ENCODE measurements at regions not wholly inside any gene's neighbourhood (a gene's known extent, or its start where the extent isn't known, plus 50 kb on each side); places are given as distances from the start of the nearest gene placed in this dataset.

GRCh38 chr5:56313596-56313995, 80.5 kb upstream of the ANKRD55 start (continued):
- no peak for TF ChIP-seq ZNF230 (CRISPR knock-in tag; IDR thresholded peaks at IDR 0.05)
- no peak for TF ChIP-seq ZNF512B (CRISPR knock-in tag; IDR thresholded peaks at IDR 0.05; ENCODE audit: borderline replicate concordance)

GRCh38 chr5:56313004-56313531, 79.9 kb upstream of the ANKRD55 start:
- H3K4me1 ChIP-seq (ENCODE audit: insufficient read depth, low read length) = peaks cover 40% of the 10 kb centered on the region
- CTCF ChIA-PET (ENCODE audit: low intra/inter-chr PET ratio, low total read pairs) = no interaction called here
- TF ChIP-seq AKNA (CRISPR knock-in tag; IDR thresholded peaks at IDR 0.05; ENCODE audit: borderline replicate concordance) = no peak
- no peak for TF ChIP-seq ESRRA (CRISPR knock-in tag; IDR thresholded peaks at IDR 0.05; ENCODE audit: low read depth)
- no peak for TF ChIP-seq ZNF558 (CRISPR knock-in tag; IDR thresholded peaks at IDR 0.05; ENCODE audit: borderline replicate concordance)
- no peak for TF ChIP-seq EZH2 (conservative IDR thresholded peaks at IDR 0.05; ENCODE audit: low read depth, low read length)
- TF ChIP-seq ZBTB26 (CRISPR knock-in tag; IDR thresholded peaks at IDR 0.05; ENCODE audit: borderline replicate concordance) = no peak
- no peak for TF ChIP-seq BCL3 (CRISPR knock-in tag; IDR thresholded peaks at IDR 0.05)
- no peak for TF ChIP-seq TAF15 (IDR thresholded peaks at IDR 0.05; ENCODE audit: low read depth, low read length, poor library complexity, severe bottlenecking)
- no peak for TF ChIP-seq MBNL3 (CRISPR knock-in tag; conservative IDR thresholded peaks at IDR 0.05)
- TF ChIP-seq ZNF10 (CRISPR knock-in tag; IDR thresholded peaks at IDR 0.05; ENCODE audit: borderline replicate concordance, low read depth) = no peak
- no peak for TF ChIP-seq SMYD3 (CRISPR knock-in tag; IDR thresholded peaks at IDR 0.05)
- TF ChIP-seq NBN (conservative IDR thresholded peaks at IDR 0.05) = no peak

More at GRCh38 chr5:56313004-56313531, 79.9 kb upstream of the ANKRD55 start:
- no peak overlapping the region for H3K4me3 ChIP-seq (replicated peaks in 1 of 3; ENCODE audit: insufficient read depth in 1 of 3, low read depth in 2 of 3, low read length in 3 of 3)
- H3K27me3 ChIP-seq (ENCODE audit: control insufficient read depth in 1 of 2, insufficient read depth in 2 of 2, low read length in 2 of 2) = no peaks in the 10 kb centered on the region
- H3K9ac ChIP-seq (ENCODE audit: insufficient read depth, low read depth, low read length) = no peak overlapping the region
- POLR2A ChIA-PET = no interaction called here
- WGBS (ENCODE audit: low lambda C conversion rate) = 88% methylated on average over 5 of the region's 5 CpGs
- no TSS peak for BruUV-seq (replicated peaks)
- no peak overlapping the region for H3K4me2 ChIP-seq (ENCODE audit: low read depth, low read length)
- H3K79me2 ChIP-seq (ENCODE audit: insufficient read depth, low read length) = no peaks in the 10 kb centered on the region
- H4K20me1 ChIP-seq (ENCODE audit: insufficient read depth, low read length) = no peaks in the 10 kb centered on the region
- H3K36me3 ChIP-seq (replicated peaks in 1 of 2; ENCODE audit: control insufficient read depth in 1 of 2, insufficient read depth in 2 of 2, low read length in 2 of 2) = no peaks in the 10 kb centered on the region
- no peaks in the 10 kb centered on the region for H3K9me3 ChIP-seq (ENCODE audit: low read length)
- no peak overlapping the region for H3K27ac ChIP-seq (ENCODE audit: extremely low read length, insufficient read depth, low read length)
- no peak overlapping the region for H2AFZ ChIP-seq (ENCODE audit: low read length)
- intact Hi-C loops (cut with micrococcal nuclease; ENCODE audit: unreplicated experiment) (no loop called here), in situ Hi-C loops (cut with HindIII; ENCODE audit: extremely low pct_ligation_motif_present, low pct_unique_long_range_greater_than_20kb) (no loop called here)
- ATAC-seq (no peak), FAIRE-seq (no peak), DNase-seq (ENCODE audit: low spot score) (no peak)

All from HepG2 (cell line).